GM19035 (cell line): ENCODE measurements at regions not wholly inside any gene's neighbourhood (a gene's known extent, or its start where the extent isn't known, plus 50 kb on each side); places are given as distances from the start of the nearest gene placed in this dataset.

ENCODE experiments used
- ATAC-seq: cut with Tn5 transposase; IDR thresholded peaks from one replicate; pipeline ENCODE4 v1.9.1; 2021; ENCODE audit not compliant: unreplicated experiment

GRCh38 chr2:225340923-225341322, 58.6 kb upstream of the NYAP2 start:
- no peak for ATAC-seq

GRCh38 chr2:225337183-225337582, 62.3 kb upstream of the NYAP2 start:
- no peak for ATAC-seq

GRCh38 chr2:225334514-225334913, 65.0 kb upstream of the NYAP2 start:
- no peak for ATAC-seq

- ATAC-seq, result no peak
Measured at GRCh38 chr2:225328192-225328591, 71.3 kb upstream of the NYAP2 start.

- no peak for ATAC-seq
Measured at GRCh38 chr2:225326969-225327368, 72.5 kb upstream of the NYAP2 start.

- ATAC-seq, result no peak
Measured at GRCh38 chr2:225319872-225320271, 79.6 kb upstream of the NYAP2 start.

- ATAC-seq, result no peak
Measured at GRCh38 chr2:225318440-225318839, 81.1 kb upstream of the NYAP2 start.

GRCh38 chr2:225317186-225317585, 82.3 kb upstream of the NYAP2 start:
- ATAC-seq, result no peak

GRCh38 chr2:225310745-225311144, 88.8 kb upstream of the NYAP2 start:
- no peak for ATAC-seq

GRCh38 chr2:225309516-225309915, 90.0 kb upstream of the NYAP2 start:
- no peak for ATAC-seq

- ATAC-seq, result no peak
Measured at GRCh38 chr2:225296951-225297350, 102.6 kb upstream of the NYAP2 start.

GRCh38 chr2:225295102-225295501, 104.4 kb upstream of the NYAP2 start:
- no peak for ATAC-seq

- ATAC-seq, result no peak
Measured at GRCh38 chr2:225293638-225294037, 105.9 kb upstream of the NYAP2 start.

- ATAC-seq, result no peak
Measured at GRCh38 chr2:225290757-225291400, 108.6 kb upstream of the NYAP2 start.

GRCh38 chr2:225289659-225290058, 109.9 kb upstream of the NYAP2 start:
- no peak for ATAC-seq

- ATAC-seq, result no peak
Measured at GRCh38 chr2:225288986-225289385, 110.5 kb upstream of the NYAP2 start.

GRCh38 chr2:225282858-225283710, 116.4 kb upstream of the NYAP2 start:
- ATAC-seq, result peak; percentile 77

GRCh38 chr2:225276207-225276606, 123.3 kb upstream of the NYAP2 start:
- peak; percentile 69 for ATAC-seq

GRCh38 chr2:225275443-225275842, 124.1 kb upstream of the NYAP2 start:
- ATAC-seq, result no peak

GRCh38 chr2:225274751-225275150, 124.8 kb upstream of the NYAP2 start:
- no peak for ATAC-seq

GRCh38 chr2:225272173-225272572, 127.3 kb upstream of the NYAP2 start:
- ATAC-seq, result no peak

GRCh38 chr2:225270861-225271260, 128.6 kb upstream of the NYAP2 start:
- ATAC-seq, result peak; percentile 100
